HG02973 (cell line): ENCODE measurements at regions not wholly inside any gene's neighbourhood (a gene's known extent, or its start where the extent isn't known, plus 50 kb on each side); places are given as distances from the start of the nearest gene placed in this dataset.
"Not testable (repeated sequence)": the region's sequence is repeated elsewhere in the genome, so short reads cannot be mapped to it uniquely, and the experiment has no call there.

Source experiments
- ATAC-seq: cut with Tn5 transposase; IDR thresholded peaks from one replicate; pipeline ENCODE4 v1.9.1; 2021; ENCODE audit warnings: moderate library complexity; ENCODE audit not compliant: unreplicated experiment

- ATAC-seq = no peak
Observed at GRCh38 chr21:28877318-28877884, 115.3 kb downstream of the LTN1 start.

GRCh38 chr21:28875078-28875477 is 117.6 kb downstream of the LTN1 start:
- ATAC-seq = no peak

GRCh38 chr21:28872218-28872617 is 120.5 kb downstream of the LTN1 start:
- no peak for ATAC-seq

GRCh38 chr21:28871388-28872010 is 121.2 kb downstream of the LTN1 start:
- no peak for ATAC-seq

GRCh38 chr21:28867401-28867800 is 125.3 kb downstream of the LTN1 start:
- ATAC-seq = no peak

DNA sequence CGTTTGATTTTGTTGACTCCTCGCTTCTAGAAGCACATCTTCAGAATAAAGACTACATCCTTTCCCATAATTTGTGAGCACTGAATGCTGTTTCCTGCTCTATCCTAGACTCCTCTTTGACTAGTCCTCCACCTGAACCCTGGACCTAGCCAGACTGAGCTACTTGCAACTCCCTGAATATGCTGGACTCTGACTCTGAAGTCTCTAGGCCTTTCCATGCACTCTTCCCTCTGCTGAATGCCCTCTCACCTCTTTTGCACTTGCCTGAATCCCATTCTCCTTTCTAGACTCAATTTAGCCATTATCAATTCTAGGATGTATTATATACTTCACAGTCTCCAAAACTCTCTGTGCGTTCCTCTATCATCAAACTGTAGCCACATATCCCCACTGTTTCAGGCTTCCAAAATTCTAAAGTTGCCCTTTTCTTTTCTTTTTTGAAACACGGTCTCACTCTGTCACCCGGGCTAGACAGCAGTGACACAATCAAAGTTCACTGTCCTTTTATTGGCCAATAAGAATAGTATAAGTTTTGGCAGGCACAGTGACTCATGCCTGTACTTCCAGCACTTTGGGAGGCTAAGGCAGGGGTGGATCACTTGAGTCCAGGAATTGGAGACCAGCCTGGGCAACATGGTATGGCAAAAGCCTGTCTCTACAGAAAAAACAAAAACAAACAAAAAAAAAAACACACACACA is 127.0 kb downstream of the LTN1 start:
- no peak for ATAC-seq

- no peak for ATAC-seq
Observed at GRCh38 chr21:28858424-28858823, 134.3 kb downstream of the LTN1 start.

GRCh38 chr21:28857752-28858151 is 134.9 kb downstream of the LTN1 start:
- no peak for ATAC-seq

DNA sequence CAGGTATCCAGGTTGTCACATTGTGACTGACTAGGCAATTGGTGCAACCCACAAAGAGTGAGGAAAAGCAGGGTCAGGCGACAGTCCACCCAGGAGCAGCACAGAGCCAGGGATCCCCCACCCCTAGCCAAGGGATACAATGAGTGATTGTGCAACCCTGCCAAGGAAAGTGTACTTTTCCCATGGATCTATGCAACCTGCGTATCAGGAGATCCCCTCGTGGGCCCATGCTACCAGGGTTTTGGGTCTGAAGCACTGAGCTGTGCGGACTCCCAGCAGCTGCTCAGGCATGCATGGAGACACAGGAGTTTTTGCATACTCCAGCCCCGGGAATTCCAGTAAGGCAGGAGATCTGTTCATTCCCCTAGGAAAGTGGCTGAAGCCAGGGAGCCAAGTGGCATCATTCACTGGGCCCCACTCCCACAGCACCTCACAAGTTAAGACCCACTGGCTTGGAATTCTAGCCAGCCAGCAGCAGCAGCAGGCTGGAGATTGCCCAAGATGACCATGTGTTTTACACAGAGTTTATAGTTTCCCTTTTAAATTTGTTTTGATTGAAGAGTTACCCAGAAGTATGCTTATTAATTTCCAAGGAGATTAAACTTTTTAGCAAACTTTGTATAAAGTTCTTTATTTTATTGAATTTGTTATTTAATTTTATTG is 136.0 kb downstream of the LTN1 start:
- ATAC-seq = no peak

GRCh38 chr21:28852706-28853105 is 140.0 kb downstream of the LTN1 start:
- ATAC-seq = no peak

DNA sequence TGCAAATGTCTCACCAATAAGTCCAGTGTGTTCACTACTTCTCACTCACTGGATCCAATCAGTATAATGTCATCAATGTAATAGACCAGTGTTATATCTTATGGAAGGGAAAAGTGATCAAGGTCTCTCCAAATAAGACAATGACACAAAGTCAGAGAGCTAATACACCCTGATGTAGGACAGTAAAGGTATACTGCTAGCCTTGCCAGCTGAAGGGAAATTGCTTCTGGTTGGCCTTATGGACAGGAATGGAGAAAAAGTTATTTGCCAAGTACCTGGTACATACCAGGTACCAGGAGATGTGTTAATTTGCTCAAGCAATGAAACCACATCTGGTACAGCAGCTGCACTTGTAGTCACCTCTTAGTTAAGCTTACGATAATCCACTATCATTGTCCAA is 141.0 kb downstream of the LTN1 start:
- no peak for ATAC-seq

DNA sequence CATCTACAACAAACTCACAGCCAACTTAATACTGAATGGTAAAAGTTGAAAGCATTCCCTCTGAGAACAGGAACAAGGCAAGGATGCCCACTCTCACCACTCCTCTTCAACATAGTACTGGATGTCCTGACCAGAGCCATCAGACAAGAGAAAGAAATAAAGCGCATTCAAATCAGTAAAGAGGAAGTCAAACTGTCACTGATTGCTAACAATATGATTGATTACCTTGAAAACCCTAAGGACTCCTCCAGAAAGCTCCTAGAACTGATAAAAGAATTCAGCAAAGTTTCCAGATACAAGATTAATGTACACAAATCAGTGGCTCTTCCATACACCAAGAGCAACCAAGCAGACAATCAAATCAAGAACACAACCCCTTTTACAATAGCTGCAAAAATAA is 153.4 kb downstream of the LTN1 start:
- ATAC-seq = not testable (repeated sequence)

GRCh38 chr21:28837426-28837825 is 155.3 kb downstream of the LTN1 start:
- not testable (repeated sequence) for ATAC-seq

GRCh38 chr21:28836588-28836987 is 156.1 kb downstream of the LTN1 start:
- not testable (repeated sequence) for ATAC-seq

DNA sequence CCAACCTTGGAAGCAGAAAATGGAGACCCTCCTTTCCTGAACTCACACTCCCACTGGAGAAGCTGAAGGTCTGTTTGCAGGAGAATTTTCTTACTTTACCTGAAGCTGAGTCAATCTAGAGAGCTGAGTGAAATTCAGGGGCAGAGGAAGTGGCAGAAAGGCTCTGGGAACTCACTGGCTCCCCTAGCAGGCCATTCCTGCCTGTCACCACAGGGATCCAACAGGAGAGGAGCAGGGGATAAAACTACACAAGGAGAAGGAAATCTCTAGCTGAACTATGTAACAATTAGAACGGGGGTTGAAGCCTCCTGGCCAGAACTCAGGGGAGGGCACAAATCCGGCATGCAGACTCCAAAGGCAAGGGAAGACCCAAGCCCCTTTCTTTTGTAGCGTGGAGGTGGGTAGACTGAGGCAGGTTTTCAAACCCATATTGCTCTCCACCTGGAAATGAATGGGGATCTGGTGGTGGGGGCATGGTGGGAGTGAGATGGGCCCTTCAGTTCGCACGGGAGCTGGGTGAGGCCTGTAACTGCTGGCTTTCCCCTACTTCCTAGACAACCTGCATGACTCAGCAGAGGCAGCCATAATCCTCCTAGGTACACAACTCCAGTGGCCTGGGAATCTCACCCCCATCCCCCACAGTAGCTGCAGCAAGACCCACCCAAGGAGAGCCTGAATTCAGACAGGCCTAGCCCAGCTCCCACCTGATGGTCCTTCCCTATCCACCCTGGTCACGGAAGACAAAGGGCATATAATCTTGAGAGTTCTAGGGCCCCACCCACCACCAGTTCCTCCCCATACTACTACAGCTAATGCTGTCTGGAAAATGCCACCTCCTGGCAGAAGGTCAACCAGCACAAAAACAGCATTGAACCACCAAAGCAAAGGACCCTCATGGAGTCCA is 158.1 kb downstream of the LTN1 start:
- ATAC-seq = no peak

DNA sequence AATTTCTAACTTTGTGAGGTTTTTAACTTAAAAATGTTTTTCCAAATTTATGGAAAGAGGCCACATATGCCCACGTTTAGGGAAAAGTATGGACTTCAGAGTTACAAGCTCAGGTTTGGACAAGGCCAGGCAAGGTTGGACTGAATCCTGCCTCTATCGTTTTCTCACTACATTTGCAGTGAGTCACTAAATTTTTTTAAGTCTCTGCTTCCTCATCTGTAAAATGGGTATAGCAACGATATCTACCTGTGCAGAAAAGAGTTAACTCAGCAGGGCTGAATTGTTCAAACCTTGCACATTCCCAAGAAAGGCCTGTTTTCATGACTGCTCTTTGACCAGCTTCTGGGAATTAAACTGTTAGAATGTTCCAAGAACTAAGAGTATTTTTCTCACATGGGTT is 159.1 kb downstream of the LTN1 start:
- no peak for ATAC-seq

- ATAC-seq = no peak
Observed at GRCh38 chr21:28833182-28833581, 159.5 kb downstream of the LTN1 start.

DNA sequence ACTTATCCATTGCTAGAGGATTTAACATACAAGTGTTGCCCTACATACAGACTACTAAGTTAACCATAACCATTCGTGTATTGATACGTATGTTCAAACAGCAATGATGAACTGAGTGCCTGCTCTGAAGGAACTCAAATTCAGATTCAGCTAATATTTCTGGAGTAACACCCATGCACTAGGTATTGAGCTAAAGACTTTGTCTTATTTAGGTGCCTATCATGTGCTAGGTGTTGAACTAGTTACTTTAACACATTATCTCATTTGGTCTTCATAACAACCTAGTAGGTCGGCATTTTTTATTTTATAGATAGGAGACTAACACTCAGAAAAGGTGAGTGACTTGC is 160.0 kb downstream of the LTN1 start:
- ATAC-seq = no peak

- no peak for ATAC-seq
Observed at GRCh38 chr21:28832013-28832714, 160.5 kb downstream of the LTN1 start.

DNA sequence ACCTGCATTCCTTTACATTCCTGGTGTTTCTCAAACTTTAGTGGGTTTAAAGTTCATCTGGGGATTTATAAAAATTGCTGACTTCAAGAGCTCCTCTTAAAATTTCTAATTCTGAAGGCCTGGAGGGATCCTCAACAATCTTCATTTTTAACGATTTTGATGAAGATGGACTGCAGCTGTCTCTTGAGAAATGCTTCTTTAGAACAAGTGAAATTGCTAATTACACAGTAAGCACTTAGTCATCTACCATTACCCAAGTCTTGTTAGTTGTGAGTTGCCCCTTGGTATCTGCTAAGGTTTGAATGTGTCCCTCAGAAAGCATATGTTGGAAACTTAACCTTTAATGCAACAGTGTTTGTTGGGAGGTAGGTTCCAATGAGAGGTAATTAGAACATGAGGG is 163.7 kb downstream of the LTN1 start:
- no peak for ATAC-seq
